Retinal pigment epithelial cell (primary cell): ENCODE measurements at regions not wholly inside any gene's neighbourhood (a gene's known extent, or its start where the extent isn't known, plus 50 kb on each side); places are given as distances from the start of the nearest gene placed in this dataset.

ENCODE experiments used
- DNase-seq: peaks from one replicate; pipeline ENCODE4 v3.0.0-alpha.2; 2010; ENCODE audit warnings: low read depth
- H3K4me3 ChIP-seq: 2 replicates; pipeline ENCODE4 v1.5.1; 2011; ENCODE audit warnings: mild to moderate bottlenecking, low read length, control low read depth, moderate library complexity
- CTCF ChIP-seq: conservative IDR thresholded peaks from 2 replicates; pipeline ENCODE4 v1.5.1; 2011; ENCODE audit warnings: low read depth, low read length, control low read depth, inconsistent platforms

GRCh38 chr2:2850218-2850755 lies 519.2 kb upstream of the MYT1L start:
- no peak overlapping the region for H3K4me3 ChIP-seq
- no peak for TF ChIP-seq CTCF
- no peak for DNase-seq

- TF ChIP-seq CTCF: no peak
- no peak overlapping the region for H3K4me3 ChIP-seq
- DNase-seq: no peak
These were observed 518.6 kb upstream of the MYT1L start for GRCh38 chr2:2849464-2850217.

- no peak for TF ChIP-seq CTCF
- H3K4me3 ChIP-seq: no peak overlapping the region
- DNase-seq: no peak
These were observed 517.7 kb upstream of the MYT1L start for GRCh38 chr2:2848621-2849333.

GRCh38 chr2:2848198-2848597 lies 517.1 kb upstream of the MYT1L start:
- no peak overlapping the region for H3K4me3 ChIP-seq
- no peak for DNase-seq
- no peak for TF ChIP-seq CTCF

- no peak for TF ChIP-seq CTCF
- no peak overlapping the region for H3K4me3 ChIP-seq
- DNase-seq: no peak
These were observed 516.2 kb upstream of the MYT1L start for GRCh38 chr2:2847209-2847676.

GRCh38 chr2:2846332-2847208 lies 515.5 kb upstream of the MYT1L start:
- H3K4me3 ChIP-seq: no peak overlapping the region
- no peak for TF ChIP-seq CTCF
- DNase-seq: no peak
